ENCODE measurements at regions not wholly inside any gene's neighbourhood (a gene's known extent, or its start where the extent isn't known, plus 50 kb on each side); places are given as distances from the start of the nearest gene placed in this dataset.
"Not testable (repeated sequence)": the region's sequence is repeated elsewhere in the genome, so short reads cannot be mapped to it uniquely, and the experiment has no call there.

DNA sequence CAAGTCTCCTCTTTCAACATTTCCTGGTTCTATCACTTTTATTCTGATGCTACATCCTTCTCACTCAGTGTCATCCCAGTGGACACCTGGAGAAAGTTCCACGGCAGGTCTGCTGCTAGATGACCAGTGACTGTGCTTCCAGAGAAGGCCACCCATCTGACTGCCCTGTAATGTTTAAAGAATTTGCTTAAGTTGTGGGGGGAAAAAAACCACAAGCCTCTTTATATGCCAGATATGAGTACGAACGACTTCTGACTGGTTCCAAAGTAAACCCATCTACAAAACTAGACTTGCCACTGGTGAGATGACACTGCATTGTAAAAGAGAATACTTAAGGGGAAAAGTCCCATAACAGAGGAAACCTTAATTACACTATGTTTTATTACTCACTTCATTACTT lies 69.6 kb upstream of the VWC2 start:
- Mint-ChIP-seq H3K27me3 (ENCODE audit: low read depth) (peaks cover 12% of the 10 kb centered on the region), H3K4me3 (no peak overlapping the region), H3K27ac (no peak overlapping the region), H3K4me1 (no peaks in the 10 kb centered on the region), H3K9me3 (no peaks in the 10 kb centered on the region), H3K36me3 (ENCODE audit: low read depth) (no peaks in the 10 kb centered on the region)
- TF ChIP-seq, protein P1, sequence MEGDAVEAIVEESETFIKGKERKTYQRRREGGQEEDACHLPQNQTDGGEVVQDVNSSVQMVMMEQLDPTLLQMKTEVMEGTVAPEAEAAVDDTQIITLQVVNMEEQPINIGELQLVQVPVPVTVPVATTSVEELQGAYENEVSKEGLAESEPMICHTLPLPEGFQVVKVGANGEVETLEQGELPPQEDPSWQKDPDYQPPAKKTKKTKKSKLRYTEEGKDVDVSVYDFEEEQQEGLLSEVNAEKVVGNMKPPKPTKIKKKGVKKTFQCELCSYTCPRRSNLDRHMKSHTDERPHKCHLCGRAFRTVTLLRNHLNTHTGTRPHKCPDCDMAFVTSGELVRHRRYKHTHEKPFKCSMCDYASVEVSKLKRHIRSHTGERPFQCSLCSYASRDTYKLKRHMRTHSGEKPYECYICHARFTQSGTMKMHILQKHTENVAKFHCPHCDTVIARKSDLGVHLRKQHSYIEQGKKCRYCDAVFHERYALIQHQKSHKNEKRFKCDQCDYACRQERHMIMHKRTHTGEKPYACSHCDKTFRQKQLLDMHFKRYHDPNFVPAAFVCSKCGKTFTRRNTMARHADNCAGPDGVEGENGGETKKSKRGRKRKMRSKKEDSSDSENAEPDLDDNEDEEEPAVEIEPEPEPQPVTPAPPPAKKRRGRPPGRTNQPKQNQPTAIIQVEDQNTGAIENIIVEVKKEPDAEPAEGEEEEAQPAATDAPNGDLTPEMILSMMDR (IDR thresholded peaks at IDR 0.05; ENCODE audit: unreplicated experiment in 3 of 3): no peak

- TF ChIP-seq, protein P1 (IDR thresholded peaks at IDR 0.05; ENCODE audit: unreplicated experiment in 3 of 3): no peak
- Mint-ChIP-seq H3K36me3 (ENCODE audit: low read depth) (no peaks in the 10 kb centered on the region), H3K27me3 (ENCODE audit: low read depth) (peaks cover 13% of the 10 kb centered on the region), H3K4me1 (no peaks in the 10 kb centered on the region), H3K27ac (no peak overlapping the region), H3K4me3 (no peak overlapping the region), H3K9me3 (no peaks in the 10 kb centered on the region)
Observed at GRCh38 chr7:49706106-49706505, 67.3 kb upstream of the VWC2 start.

DNA sequence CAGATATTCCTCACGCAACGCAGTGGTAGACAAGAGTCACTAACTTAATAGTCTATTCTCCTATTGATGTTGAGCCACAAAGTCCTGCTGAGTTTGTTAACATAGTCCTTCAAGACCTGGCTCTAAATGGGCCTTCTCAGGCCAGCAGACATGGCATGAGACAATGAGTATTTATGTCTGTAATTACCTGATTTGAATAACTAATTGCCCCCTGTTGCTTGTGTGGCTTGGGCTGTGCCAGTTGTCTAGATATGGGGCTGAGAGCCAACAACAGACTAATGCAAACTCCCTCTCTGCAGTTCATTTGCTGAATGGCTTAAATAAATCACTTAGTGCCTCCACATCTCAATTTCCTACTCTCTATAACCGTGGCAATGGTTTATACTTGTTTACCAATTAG lies 65.5 kb upstream of the VWC2 start:
- H3K27me3 Mint-ChIP-seq (ENCODE audit: low read depth): peaks cover 13% of the 10 kb centered on the region
- no peaks in the 10 kb centered on the region for H3K36me3 Mint-ChIP-seq (ENCODE audit: low read depth)
- H3K4me3 Mint-ChIP-seq: no peak overlapping the region
- TF ChIP-seq, protein P1 (IDR thresholded peaks at IDR 0.05; ENCODE audit: unreplicated experiment in 3 of 3): no peak
- no peaks in the 10 kb centered on the region for H3K9me3 Mint-ChIP-seq
- no peaks in the 10 kb centered on the region for H3K4me1 Mint-ChIP-seq
- H3K27ac Mint-ChIP-seq: no peak overlapping the region

DNA sequence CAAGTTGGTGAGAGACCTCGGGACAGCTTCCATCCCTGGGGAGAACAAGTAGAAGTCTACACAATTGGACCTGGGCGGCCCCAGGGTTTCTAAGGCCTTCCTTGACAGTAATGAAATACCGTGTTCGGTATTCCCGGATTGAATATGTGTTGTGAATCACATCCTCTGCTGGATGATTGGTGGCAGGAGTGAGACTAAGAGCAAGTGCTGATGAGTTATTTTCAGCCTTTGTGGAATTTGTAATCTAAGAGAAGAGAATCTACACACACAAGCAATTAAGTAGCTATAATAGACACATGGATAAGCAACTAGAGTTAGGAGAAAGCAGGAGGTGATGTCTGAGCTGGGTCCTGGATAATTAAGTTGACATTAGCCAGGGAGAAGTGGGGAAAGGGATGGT lies 64.8 kb upstream of the VWC2 start:
- TF ChIP-seq, protein P1 (IDR thresholded peaks at IDR 0.05; ENCODE audit: unreplicated experiment in 3 of 3): no peak
- H3K4me1 Mint-ChIP-seq: peaks cover 6% of the 10 kb centered on the region
- H3K9me3 Mint-ChIP-seq: no peaks in the 10 kb centered on the region
- H3K27ac Mint-ChIP-seq: no peak overlapping the region
- peaks cover 11% of the 10 kb centered on the region for H3K27me3 Mint-ChIP-seq (ENCODE audit: low read depth)
- no peak overlapping the region for H3K4me3 Mint-ChIP-seq
- H3K36me3 Mint-ChIP-seq (ENCODE audit: low read depth): no peaks in the 10 kb centered on the region

DNA sequence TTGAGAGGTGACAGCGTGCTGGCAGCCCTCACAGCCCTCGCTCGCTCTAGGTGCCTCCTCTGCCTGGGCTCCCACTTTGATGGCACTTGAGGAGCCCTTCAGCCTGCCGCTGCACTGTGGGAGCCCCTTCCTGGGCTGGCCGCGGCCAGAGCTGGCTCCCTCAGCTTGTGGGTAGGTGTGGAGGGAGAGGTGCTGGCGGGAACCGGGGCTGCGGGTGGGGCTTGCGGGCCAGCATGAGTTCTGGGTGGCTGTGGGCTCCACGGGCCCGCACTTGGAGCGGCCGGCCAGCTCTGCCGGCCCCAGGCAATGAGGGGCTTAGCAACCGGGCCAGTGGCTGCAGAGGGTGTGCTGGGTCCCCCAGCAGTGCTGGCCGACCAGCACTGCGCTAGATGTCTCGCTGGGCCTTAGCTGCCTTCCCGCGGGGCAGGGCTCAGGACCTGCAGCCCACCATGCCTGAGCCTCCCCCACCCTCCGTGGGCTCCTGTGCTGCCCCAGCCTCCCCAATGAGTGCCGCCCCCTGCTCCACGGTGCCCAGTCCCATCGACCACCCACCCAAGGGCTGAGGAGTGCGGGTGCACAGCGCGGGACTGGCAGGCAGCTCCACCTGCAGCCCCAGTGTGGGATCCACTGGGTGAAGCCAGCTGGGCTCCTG lies 62.2 kb upstream of the VWC2 start:
- Mint-ChIP-seq H3K27me3 (ENCODE audit: low read depth) (peaks cover 14% of the 10 kb centered on the region), H3K4me1 (peaks cover 10% of the 10 kb centered on the region)
- not testable (repeated sequence) for H3K27ac Mint-ChIP-seq; H3K9me3 Mint-ChIP-seq; H3K4me3 Mint-ChIP-seq; H3K36me3 Mint-ChIP-seq (ENCODE audit: low read depth)

DNA sequence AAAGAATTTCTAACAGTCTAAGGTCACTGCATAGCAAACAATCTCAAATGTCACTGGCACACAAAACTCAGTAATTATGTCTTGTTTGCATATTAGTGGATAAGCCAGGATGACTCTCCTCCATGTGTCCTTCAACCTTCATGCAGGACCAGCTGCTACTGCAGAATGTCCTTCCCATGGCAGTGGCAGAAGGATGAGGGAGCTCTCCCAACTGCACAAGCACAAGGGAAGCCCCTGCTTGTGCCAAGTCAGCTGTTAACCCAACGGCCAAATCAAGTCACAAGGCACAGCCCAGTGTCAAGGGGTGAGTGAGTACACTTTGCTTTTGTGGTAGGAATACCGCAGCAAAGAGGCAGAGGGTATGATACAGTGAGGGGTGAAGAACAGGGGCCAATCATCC lies 59.3 kb upstream of the VWC2 start:
- Mint-ChIP-seq H3K4me1 (peaks cover 10% of the 10 kb centered on the region), H3K9me3 (no peaks in the 10 kb centered on the region), H3K36me3 (ENCODE audit: low read depth) (no peaks in the 10 kb centered on the region), H3K4me3 (no peak overlapping the region), H3K27me3 (ENCODE audit: low read depth) (peaks cover 5% of the 10 kb centered on the region), H3K27ac (no peak overlapping the region)
- TF ChIP-seq, protein P1 (IDR thresholded peaks at IDR 0.05; ENCODE audit: unreplicated experiment in 3 of 3): no peak

All from nephron (organoid).